Psoas muscle (tissue), 7 donors: ENCODE measurements at regions not wholly inside any gene's neighbourhood (a gene's known extent, or its start where the extent isn't known, plus 50 kb on each side); places are given as distances from the start of the nearest gene placed in this dataset.

ENCODE experiments used
- ATAC-seq, 4 donors: fragments of 200-7000 bp; cut with Tn5 transposase; one replicate each; pipeline ENCODE4 v1.9.1; 2020; ENCODE audit warnings: moderate library complexity in 3 of 4, mild to moderate bottlenecking in 2 of 4
- DNase-seq, 2 donors: peaks; one replicate each; pipeline ENCODE4 v3.0.0-alpha.2; 2020
- H3K27ac ChIP-seq: fragments of 200-600 bp; one replicate; pipeline ENCODE4 v1.8.0; 2022
- H3K27me3 ChIP-seq, 3 donors: fragments of 200-600 bp in 1 of 3; one replicate each; pipeline versions ENCODE4 v1.6.1 to v1.8.0; 2013 to 2022; ENCODE audit warnings: low read length in 2 of 3, mild to moderate bottlenecking in 2 of 3, moderate library complexity in 1 of 3; ENCODE audit not compliant: insufficient read depth in 3 of 3
- H3K36me3 ChIP-seq, 2 donors: fragments of 200-600 bp in 1 of 2; one replicate each; pipeline versions ENCODE4 v1.6.1 to v1.8.0; 2013 to 2022; ENCODE audit warnings: low read depth in 1 of 2, mild to moderate bottlenecking in 1 of 2, moderate library complexity in 1 of 2; ENCODE audit not compliant: insufficient read depth in 1 of 2
- H3K4me1 ChIP-seq: fragments of 200-600 bp; one replicate; pipeline ENCODE4 v1.8.0; 2022
- H3K4me3 ChIP-seq: fragments of 200-600 bp; one replicate; pipeline ENCODE4 v1.8.0; 2022; ENCODE audit warnings: mild to moderate bottlenecking
- H3K9me3 ChIP-seq: fragments of 200-600 bp; one replicate; pipeline ENCODE4 v1.8.0; 2022
- CTCF ChIP-seq: fragments of 200-600 bp; IDR thresholded peaks from one replicate; pipeline ENCODE4 v1.8.0; 2022; ENCODE audit warnings: antibody characterized with exemption
- WGBS, 3 donors: extraction: QIAGEN DNeasy Blood & Tissue Kit; methylation state at CpG; one replicate each; pipeline versions ENCODE4 v1.1.6 to v1.1.7; 2013; 5-methylcytosine and 5-hydroxymethylcytosine counted together
- intact Hi-C, 2 donors: fragments of 100-400 bp; cut with DNase I; formaldehyde crosslinking; loops; one replicate each; pipeline versions ENCODE4 v1.11.0 to v1.14.2; 2022
- donor health status: healthy with polysubstance abuse.
- donor health status: DM: no; HTN: no; CAD: no; lungs with moderate emphysema.
- donor health status: Bipolar disorder and iron deficiency.
- donor health status: healthy.
- donor health status: DM: yes; HTN: yes; CAD: no.
- donor health status: DM: no; HTN: no; CAD: no.
- donor health status: DM: yes; HTN: yes; CAD: no.

DNA sequence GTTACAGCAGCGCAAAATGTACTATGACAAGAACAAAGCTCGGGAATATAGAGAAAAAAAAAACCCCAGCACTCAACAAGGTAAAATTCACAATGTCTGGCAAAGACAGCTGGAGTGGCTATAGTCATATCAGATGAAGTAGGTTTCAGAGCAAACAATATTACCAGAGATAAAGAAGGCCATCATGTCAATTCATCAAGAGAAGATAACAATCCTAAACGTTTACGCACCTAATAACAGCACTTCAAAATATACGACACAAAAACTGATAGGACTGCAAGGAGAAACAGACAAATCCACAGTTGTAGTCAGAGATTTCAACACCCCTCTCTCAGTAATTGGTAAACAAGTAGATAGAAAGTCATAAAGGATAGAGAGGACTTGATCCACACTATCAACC is 455.2 kb downstream of the PTPRU start:
- intact Hi-C loops, result no loop called here
- Histone ChIP-seq H3K9me3 (no peaks in the 10 kb centered on the region), H3K4me1 (no peaks in the 10 kb centered on the region), H3K36me3 (no peaks in the 10 kb centered on the region), H3K27me3 (peaks cover 0 to 43% (median 4%) of the 10 kb centered on the region in 3 donors), H3K27ac (no peak overlapping the region), H3K4me3 (no peak overlapping the region)
- WGBS, 3 donors, result 84 to 92% (median 88%) methylated on average over 5 of the region's 5 CpGs
- no peak for TF ChIP-seq CTCF
- DNase-seq, result no peak
- no peak for ATAC-seq

DNA sequence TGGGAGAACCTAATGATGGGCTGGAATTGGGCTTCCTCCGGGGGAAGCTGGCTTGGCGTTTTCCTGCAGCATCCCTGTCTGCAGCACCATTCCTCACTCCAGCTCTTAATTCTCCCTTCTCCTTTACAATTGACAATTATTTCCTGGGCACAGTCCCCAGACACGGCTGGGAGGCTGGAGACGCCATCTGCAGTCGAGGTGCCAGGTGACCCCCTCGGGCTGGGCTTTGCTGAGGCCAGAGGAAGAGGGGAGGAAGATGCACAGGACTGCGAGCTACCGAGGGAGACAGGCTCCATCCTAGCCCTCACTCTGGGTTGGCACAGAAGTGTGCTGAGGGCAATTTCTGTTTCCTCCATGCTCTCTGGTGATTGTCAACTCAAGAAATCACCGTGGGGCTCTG is 453.8 kb downstream of the PTPRU start:
- H3K27ac ChIP-seq, result no peak overlapping the region
- ATAC-seq (no peak), DNase-seq (peak in 1 of 2 donors; percentile 6)
- intact Hi-C loops, result no loop called here
- WGBS, 3 donors, result 46 to 55% (median 49%) methylated on average over 9 of the region's 9 CpGs
- no peaks in the 10 kb centered on the region for H3K4me1 ChIP-seq
- H3K27me3 ChIP-seq, result peaks cover 0 to 39% (median 8%) of the 10 kb centered on the region in 3 donors
- no peak for TF ChIP-seq CTCF
- H3K4me3 ChIP-seq, result no peak overlapping the region
- H3K36me3 ChIP-seq, result no peaks in the 10 kb centered on the region
- H3K9me3 ChIP-seq, result no peaks in the 10 kb centered on the region

DNA sequence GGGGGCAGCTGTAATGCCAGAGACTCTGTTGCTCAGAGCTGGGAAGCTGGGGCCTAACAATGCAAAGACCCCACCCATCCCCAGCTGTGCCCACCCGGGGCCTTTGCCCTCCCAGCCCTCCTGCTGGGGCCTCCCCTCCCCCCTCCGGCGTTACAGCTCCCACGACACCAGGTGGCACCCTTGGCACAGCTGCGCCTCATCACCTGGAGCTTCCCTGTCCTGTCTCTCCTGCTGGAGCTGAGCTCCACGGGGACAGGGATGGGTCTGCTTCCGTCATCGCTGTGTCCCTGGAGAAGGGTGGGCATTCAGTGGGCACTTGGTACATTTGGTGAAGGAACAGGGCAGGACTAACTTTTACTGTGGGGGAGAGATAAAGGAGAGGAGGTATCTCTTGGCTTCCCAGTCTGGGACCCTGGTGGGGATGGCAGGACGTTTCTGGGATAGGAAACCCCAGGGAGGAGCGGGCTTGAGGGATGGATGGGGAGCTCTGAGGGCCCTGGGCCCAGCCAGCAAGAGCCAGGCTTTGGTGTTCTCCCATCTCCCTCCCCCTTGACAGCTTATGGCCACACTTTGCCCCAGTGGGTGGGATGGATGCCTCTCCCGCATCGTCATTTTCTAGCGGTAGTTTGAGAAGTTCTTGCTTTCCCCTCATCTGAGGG is 453.2 kb downstream of the PTPRU start:
- H3K9me3 ChIP-seq, result no peaks in the 10 kb centered on the region
- TF ChIP-seq CTCF, result no peak
- H3K27me3 ChIP-seq, result peaks cover 0 to 38% (median 8%) of the 10 kb centered on the region in 3 donors
- ATAC-seq (no peak), DNase-seq (peak in 1 of 2 donors; percentile 46)
- H3K4me1 ChIP-seq, result no peaks in the 10 kb centered on the region
- no peak overlapping the region for H3K4me3 ChIP-seq
- H3K36me3 ChIP-seq, result no peaks in the 10 kb centered on the region
- intact Hi-C loops, result loop anchor here in 1 of 2 donors (10.0 kb wide), 1 partner anchor 175 kb away; no protein-coding TSS in a partner anchor
- WGBS, 3 donors, result 66 to 70% (median 69%) methylated on average over 12 to 13 of the region's 13 CpGs
- H3K27ac ChIP-seq, result no peak overlapping the region

DNA sequence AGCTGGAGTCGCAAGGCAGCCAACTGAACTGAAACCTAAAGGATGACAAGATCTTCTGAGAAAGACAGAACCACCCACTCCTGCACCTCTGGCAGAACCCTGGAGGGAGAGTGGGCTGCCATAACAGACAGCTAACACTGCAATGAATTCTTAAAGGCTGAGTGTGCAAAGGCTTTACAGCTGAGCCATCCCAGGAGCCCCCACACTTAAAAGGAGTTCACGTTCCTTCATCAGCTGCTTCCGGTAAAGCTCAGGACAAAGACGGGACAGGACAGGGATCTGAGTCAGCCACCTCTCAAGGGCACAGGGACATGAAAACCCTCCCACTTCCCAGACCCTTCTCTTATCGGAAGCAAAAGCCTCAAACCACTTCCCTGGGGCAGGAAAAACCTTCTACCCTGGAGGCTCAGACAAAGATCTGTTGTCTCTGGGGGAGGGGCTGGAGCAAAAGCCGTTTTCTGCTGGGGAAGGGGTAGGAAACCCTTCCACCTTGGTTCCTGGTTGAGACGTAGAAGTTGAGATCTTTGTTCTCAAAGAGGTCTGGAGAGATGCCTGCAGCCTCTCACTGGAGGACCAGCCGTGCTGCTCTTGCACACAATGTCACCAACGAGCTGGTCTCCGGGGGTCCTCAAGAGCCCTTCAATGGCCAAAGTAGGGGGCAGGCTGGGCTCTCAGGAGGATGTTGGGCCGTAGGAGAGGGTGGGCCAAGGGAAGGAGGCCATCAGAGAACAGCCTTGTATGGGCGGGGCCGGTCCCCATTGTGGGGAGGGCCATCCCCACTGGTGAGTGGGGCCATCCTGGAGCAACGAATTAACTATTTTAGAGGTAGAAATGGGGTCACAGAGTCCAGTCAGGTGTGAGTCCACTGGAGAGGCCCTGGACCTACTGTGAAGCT is 452.4 kb downstream of the PTPRU start:
- H3K27me3 ChIP-seq, result peaks cover 0 to 38% (median 8%) of the 10 kb centered on the region in 3 donors
- H3K9me3 ChIP-seq, result no peaks in the 10 kb centered on the region
- intact Hi-C loops, result loop anchor here in 1 of 2 donors (10.0 kb wide), 1 partner anchor 174 kb away; no protein-coding TSS in a partner anchor
- 59 to 65% (median 62%) methylated on average over 14 of the region's 14 CpGs for WGBS, 3 donors
- DNase-seq, result peak in 1 of 2 donors; percentile 26
- no peak overlapping the region for H3K4me3 ChIP-seq
- H3K36me3 ChIP-seq, result no peaks in the 10 kb centered on the region
- no peak overlapping the region for H3K27ac ChIP-seq
- TF ChIP-seq CTCF, result no peak
- ATAC-seq, result no peak
- H3K4me1 ChIP-seq, result no peaks in the 10 kb centered on the region
